22Rv1 (cell line): ENCODE measurements at regions not wholly inside any gene's neighbourhood (a gene's known extent, or its start where the extent isn't known, plus 50 kb on each side); places are given as distances from the start of the nearest gene placed in this dataset.
"Not testable (repeated sequence)": the region's sequence is repeated elsewhere in the genome, so short reads cannot be mapped to it uniquely, and the experiment has no call there.

ENCODE experiments used
- H3K27ac ChIP-seq: fragments of 450-650 bp; 2 replicates; pipeline ENCODE4 v1.5.1; 2017
- CTCF ChIP-seq: fragments of 450-650 bp; IDR thresholded peaks from 2 replicates; pipeline ENCODE4 v1.5.1; 2017; ENCODE audit warnings: mild to moderate bottlenecking
- ZFX ChIP-seq: fragments of 450-650 bp; IDR thresholded peaks from 2 replicates; pipeline ENCODE4 v1.6.1; 2017; ENCODE audit warnings: antibody characterized with exemption, borderline replicate concordance

DNA sequence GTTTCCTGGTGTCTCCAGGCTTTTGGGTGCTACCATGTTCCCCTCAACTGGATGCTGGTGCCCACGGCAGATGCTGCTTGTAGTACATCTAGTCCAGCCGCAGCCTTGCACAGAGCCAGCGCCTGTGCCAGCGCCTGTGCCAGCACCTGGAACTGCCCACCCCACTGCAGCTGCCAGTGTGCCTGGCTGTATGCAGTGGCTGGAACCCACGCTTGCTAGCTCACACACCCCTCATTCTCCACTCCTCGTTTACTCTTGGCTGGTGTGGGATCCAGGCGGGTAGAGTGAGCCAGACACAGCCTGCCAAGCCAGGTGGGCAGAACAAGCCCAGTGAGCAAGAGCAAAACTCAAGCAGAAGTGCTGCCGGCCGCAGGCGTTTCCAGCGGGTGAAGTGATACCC, 428.6 kb downstream of the SLITRK1 start:
- no peak overlapping the region for H3K27ac ChIP-seq
- TF ChIP-seq ZFX (no peak), CTCF (no peak)

DNA sequence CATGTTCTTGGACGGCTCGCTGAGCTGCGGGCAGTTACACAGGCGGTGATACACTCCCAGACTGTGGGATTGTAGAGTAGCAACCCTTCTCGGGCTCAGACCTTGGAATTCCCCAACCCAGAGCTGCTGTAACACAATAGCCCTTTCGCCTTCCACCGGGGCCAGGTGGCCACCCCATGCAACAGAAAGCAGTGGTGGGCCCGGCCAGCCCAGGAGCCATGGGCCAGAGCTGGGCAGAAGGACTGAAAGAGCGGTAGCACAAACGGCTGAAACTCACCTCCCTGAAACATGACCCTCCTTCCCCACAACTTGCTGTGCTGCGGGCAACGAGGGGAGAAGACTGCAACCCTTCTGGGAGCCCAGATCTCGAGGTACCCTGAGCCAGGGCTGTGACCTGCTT, 429.0 kb downstream of the SLITRK1 start:
- no peak for TF ChIP-seq ZFX
- H3K27ac ChIP-seq = no peak overlapping the region

DNA sequence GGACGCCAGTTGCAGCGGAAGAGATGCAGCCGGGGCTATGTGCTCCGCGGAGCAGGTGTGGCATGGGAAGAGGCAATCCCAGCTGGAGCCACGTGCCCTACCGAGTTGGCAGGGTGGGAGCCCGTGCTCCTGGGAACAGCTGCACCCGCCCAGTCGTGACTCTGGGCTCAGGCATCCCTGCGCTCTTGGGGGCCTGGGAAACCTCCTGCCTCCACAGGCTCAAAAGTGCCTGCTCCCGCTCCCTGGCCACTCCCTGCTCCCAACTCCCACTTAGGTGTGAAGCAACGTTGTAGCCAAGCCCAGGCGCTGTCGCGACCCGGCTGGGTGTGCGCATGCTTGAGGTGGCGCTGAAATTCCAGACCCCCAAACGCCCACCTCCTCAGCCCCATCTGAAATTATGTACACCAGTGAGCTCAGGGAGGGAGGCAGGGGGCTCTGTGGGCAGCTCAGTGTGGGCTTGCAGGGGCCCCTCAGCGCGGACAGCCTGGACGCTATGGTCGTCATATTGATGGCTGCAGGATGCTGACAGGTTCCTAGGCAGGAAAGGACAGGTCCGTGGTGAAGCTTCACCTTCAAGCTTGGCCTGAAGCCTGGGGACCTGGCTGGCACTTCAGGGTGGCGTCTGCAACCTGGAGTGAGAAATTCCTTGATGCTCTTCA, 429.9 kb downstream of the SLITRK1 start:
- no peak for TF ChIP-seq CTCF
- no peak for TF ChIP-seq ZFX
- H3K27ac ChIP-seq = no peak overlapping the region

GRCh38 chr13:83450591-83450990, 431.7 kb downstream of the SLITRK1 start:
- TF ChIP-seq ZFX (no peak), CTCF (no peak)

DNA sequence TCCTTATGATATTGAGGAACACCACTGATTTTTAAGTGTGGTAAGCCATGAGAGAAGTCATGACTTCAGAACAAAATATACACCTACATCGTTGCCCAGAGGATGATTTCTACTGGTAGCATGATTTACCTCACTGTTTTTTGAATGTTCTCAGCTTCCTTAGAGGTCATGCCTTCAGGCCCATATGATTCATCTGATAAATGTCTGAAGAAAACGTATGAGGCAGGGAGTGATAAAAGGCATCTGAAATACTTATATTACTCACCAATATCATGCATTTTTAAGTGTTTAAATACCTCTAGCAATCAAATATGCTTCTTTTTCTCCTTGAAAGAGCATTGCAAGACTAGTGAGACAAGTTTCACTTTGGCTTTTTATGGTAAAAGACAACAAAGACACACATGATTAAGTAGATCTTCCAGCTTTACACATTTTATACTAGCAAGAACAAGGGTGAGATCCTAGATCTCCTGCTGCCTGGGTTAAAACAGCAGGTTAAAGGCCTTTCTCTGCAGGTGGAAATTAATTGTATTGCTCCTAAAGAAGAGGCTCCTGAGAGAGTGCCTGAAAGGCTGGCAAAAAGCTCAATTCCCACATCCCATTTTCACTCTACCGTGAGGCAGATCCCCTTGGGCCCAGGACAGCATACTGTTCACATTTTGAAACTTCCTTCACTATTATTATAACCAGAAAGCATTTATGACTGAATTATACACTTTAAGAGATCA, 432.4 kb downstream of the SLITRK1 start:
- TF ChIP-seq ZFX = no peak
- no peak for TF ChIP-seq CTCF
- H3K27ac ChIP-seq = peak overlapping the region; percentile 43

More at GRCh38 chr13:83450591-83450990, 431.7 kb downstream of the SLITRK1 start:
- H3K27ac ChIP-seq = no peak overlapping the region

DNA sequence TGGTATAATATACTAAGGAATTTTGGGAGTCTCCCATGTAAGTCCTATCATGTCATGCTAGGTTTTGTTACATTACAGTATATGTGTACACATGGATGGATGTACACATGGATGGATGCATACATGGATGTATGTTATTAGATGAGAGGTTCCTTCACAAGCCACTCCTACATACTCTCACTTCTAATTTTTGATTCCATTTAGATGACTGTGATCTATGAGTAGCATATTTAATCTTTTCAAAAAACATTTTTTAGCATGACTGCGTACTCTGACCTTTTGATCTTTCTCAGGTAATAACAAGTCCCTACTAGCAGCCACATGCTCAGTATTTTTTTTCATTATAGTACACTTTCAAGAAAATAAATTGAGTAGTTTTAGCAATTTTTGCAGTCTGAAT, 441.8 kb downstream of the SLITRK1 start:
- no peak for TF ChIP-seq CTCF
- no peak for TF ChIP-seq ZFX
- H3K27ac ChIP-seq = no peak overlapping the region

GRCh38 chr13:83439464-83439863, 442.8 kb downstream of the SLITRK1 start:
- not testable (repeated sequence) for H3K27ac ChIP-seq

DNA sequence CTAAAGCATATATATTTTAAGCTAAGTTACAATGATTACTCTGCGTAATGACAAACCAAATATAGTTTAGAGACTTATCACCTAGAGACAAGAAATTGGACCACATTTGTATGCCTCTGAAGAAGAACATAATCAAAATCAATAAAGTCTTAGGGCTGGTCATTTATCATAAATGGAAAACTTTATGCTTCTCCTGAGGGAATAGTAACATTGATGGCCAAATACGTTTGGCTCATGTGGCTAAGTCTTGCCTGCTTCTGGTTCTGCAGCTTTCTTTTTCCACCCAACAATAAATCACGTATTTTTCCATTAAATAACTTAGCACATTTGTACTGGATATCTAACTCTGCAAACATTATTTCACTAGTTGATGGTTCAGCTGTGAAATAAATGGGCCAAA, 458.4 kb downstream of the SLITRK1 start:
- H3K27ac ChIP-seq = no peak overlapping the region
- TF ChIP-seq ZFX (no peak), CTCF (no peak)
